ENCODE measurements at regions not wholly inside any gene's neighbourhood (a gene's known extent, or its start where the extent isn't known, plus 50 kb on each side); places are given as distances from the start of the nearest gene placed in this dataset.

DNA sequence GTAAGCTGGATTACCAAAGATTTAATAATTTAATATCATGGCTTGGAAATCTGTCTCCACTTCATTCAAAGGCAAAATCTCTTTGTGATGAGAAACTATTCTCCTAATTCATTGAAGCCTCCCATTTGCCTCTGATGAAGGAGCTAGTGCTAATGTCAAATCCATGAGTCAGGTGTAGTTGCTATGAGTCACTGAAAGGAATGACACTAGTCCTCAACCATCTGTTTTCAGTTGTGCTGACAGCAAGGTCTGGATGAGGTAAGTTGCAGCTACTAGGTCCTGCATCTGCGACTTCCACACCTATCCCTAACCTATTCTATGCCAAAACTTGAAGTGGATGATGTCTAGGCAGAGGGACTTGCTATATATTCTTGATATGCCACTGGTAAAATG is 324.0 kb upstream of the UBE2E3 start:
- DNase-seq = no peak

GRCh38 chr2:180655842-180656454 is 324.5 kb upstream of the UBE2E3 start:
- no peak for DNase-seq

GRCh38 chr2:180655393-180655792 is 325.0 kb upstream of the UBE2E3 start:
- no peak for DNase-seq

DNA sequence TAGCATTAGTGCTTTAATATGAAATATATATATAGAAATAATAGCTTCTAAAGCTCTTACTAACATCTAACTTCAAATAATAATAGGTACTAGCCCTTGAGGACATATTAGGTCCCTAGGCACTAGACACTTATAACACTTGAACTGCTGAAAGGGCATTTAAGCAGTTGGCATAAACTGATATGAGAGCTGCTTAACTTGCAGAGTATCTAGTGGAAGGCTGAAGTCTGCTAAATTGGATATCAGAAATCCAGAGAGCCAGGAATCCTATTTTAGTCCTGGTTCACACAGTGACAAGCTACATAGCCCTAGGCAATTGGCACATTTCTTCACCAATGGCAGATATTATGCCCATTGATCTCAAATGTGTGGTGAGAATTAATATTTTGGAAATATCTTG is 326.9 kb upstream of the UBE2E3 start:
- no peak for DNase-seq

GRCh38 chr2:180652794-180653193 is 327.6 kb upstream of the UBE2E3 start:
- DNase-seq = no peak

GRCh38 chr2:180651596-180651995 is 328.8 kb upstream of the UBE2E3 start:
- DNase-seq = no peak

- no peak for DNase-seq
Measured at GRCh38 chr2:180647621-180648020, 332.8 kb upstream of the UBE2E3 start.

DNA sequence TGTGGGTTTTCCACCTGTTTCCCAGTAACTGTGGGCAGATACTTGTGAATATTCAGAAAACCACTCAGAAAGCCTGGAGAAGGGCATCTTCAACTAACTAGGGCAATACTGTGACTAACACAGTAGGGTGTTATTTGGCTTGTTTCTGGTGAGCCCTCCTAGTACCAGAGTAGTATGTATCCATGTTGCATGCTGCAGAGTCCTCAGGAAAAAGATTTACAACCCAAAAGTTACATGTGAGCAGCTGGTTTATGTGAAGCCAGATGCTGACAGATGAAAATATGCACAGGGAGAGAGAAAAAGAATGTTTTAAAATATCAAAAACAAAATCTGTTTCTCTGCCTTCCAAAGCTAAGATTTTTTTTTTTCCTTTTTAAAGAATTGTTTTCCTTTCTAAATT is 333.2 kb upstream of the UBE2E3 start:
- no peak for DNase-seq

DNA sequence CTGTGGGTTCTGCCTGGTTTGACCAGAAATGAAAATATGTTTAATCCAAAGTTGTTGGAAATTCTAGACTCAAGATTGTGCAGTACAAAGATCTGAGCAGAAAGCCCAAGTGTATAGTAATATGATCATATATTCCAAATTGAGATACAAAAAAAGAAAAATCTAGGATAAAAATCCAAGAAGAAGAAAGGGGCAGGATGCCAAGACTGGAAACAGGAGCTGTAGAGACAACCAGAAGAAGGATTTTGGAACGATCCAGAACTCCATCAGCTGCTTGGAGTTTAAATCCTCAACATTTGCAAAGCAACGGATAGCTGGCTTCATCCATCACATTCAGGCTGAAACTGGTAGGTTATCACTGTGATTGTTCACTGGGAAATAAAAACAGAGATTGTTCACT is 333.6 kb upstream of the UBE2E3 start:
- no peak for DNase-seq

GRCh38 chr2:180644709-180645108 is 335.7 kb upstream of the UBE2E3 start:
- DNase-seq = no peak

GRCh38 chr2:180630756-180631155 is 349.6 kb upstream of the UBE2E3 start:
- DNase-seq = no peak

- DNase-seq = no peak
Measured at GRCh38 chr2:180625006-180625844, 355.2 kb upstream of the UBE2E3 start.

GRCh38 chr2:180621941-180622918 is 358.2 kb upstream of the UBE2E3 start:
- DNase-seq = no peak

DNA sequence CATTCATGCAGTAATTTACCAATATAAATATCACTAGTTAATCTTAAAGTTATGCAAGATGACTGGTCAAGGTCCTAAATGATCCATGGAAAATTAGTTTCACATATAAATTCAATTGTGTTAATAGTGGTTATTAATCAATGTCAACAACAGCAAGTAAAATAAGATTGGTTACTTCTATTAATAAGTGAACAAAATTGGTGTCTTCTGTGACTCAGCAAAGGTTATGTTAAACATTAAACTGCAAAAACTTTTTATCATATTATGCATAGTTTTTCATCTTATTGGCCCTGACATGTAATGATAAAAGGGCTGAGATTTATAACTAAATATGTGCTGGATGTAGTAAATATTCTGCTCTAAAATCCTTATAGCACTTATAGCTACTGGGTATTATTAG is 359.0 kb upstream of the UBE2E3 start:
- no peak for DNase-seq

GRCh38 chr2:180618570-180618969 is 361.8 kb upstream of the UBE2E3 start:
- DNase-seq = no peak

- DNase-seq = no peak
Measured at GRCh38 chr2:180614776-180615175, 365.6 kb upstream of the UBE2E3 start.

DNA sequence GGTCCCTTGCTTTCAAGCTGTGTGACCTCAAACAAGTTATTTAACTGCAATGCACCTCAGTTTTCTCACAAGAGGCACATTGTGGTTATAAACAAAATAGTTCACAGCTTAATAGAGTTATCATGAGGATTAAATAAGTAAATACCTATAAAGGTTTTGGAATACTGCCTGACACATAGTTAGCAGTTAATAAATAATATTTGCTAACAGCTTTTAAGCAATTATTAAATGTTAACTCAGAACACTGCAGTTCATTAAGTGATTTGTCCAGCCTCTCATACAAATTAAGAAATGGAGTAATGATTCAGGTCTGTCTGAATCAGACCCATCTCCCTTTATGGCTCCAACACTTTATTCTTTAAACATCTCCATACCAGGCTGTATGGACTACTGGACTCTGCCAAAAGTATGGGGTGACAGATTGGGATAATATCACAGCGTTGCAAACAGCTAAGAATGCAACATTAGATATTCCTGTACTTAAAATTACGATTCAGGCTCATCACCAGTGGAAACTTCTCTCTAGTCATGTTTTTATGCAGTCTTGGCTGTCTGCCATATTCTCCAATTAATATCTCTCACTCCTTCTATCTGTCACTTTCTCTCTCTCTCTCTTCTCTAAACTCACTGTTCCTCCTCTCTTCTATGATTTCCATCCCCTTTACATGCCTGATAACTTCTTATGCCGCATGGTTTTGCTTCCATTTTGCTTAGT is 370.6 kb upstream of the UBE2E3 start:
- no peak for DNase-seq

- no peak for DNase-seq
Measured at GRCh38 chr2:180607514-180608049, 372.8 kb upstream of the UBE2E3 start.

DNA sequence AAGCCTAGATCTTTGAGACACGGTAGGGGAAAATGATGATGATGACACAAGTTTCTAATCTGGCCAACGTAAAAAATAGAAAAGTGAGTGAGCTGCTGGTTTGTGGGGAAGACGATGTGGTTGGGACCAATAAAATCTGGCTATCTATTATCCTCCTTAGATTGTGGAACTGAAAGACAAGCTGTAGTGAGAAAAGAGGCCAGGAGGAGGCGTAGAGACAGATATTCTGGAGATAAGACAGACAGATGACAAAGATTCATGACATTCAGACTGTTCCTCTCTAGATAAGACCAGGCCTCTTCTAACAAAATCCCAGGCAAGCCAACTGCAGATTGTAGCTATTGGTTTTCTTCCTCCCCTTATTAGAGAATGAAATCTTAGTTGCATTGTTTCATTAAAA is 376.3 kb upstream of the UBE2E3 start:
- no peak for DNase-seq

GRCh38 chr2:180601016-180601415 is 379.4 kb upstream of the UBE2E3 start:
- no peak for DNase-seq

DNA sequence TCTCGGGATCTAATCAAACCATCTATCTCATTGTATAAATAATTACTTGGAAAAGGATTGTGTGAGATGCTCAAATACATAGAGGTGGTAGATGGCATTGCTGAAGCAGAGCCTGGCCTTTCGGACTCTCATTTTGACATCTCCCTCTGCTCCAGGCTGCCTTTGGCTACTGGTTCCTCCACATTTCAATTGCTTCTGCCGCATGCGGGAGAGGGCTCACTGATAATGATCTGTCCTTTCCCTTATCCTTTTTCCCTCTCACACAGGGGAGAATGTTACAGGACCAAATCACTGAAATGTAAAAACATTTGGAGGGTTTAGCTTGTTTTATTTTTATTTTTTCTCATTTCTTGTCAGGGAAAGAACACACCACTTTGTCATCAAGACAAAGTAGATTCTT is 380.6 kb upstream of the UBE2E3 start:
- DNase-seq = no peak

GRCh38 chr2:180597179-180597578 is 383.2 kb upstream of the UBE2E3 start:
- no peak for DNase-seq

Data from T-helper 1 cell (primary cell).